GM23338 (cell line): ENCODE measurements at regions not wholly inside any gene's neighbourhood (a gene's known extent, or its start where the extent isn't known, plus 50 kb on each side); places are given as distances from the start of the nearest gene placed in this dataset.

ENCODE experiments used
- ATAC-seq: fragments of 200-7000 bp; cut with Tn5 transposase; 3 replicates; pipeline ENCODE4 v1.9.1; 2020
- DNase-seq: peaks from one replicate; pipeline ENCODE4 v3.0.0-alpha.2; 2015; ENCODE audit warnings: low spot score
- H2AFZ ChIP-seq: fragments of 200-600 bp; sonication (generic); 2 replicates; pipeline ENCODE4 v1.8.0; 2016; ENCODE audit warnings: antibody characterized with exemption, mild to moderate bottlenecking, moderate library complexity
- H3F3A ChIP-seq: fragments of 200-600 bp; sonication (generic); replicated peaks from 2 replicates; pipeline ENCODE4 v1.8.0; 2017; ENCODE audit warnings: antibody characterized with exemption, mixed run types, low read depth
- H3K27ac ChIP-seq: fragments of 200-600 bp; sonication (generic); 2 replicates; pipeline ENCODE4 v1.6.1; 2016; ENCODE audit warnings: low read depth
- H3K27me3 ChIP-seq: fragments of 200-600 bp; sonication (generic); 2 replicates; pipeline ENCODE4 v1.8.0; 2016; ENCODE audit warnings: mild to moderate bottlenecking, mixed run types, moderate library complexity; ENCODE audit not compliant: insufficient read depth
- H3K36me3 ChIP-seq: fragments of 200-600 bp; sonication (generic); 2 replicates; pipeline ENCODE4 v1.8.0; 2016; ENCODE audit warnings: mild to moderate bottlenecking; ENCODE audit not compliant: insufficient read depth
- H3K4me1 ChIP-seq: fragments of 200-600 bp; sonication (generic); 2 replicates; pipeline ENCODE4 v1.8.0; 2016; ENCODE audit warnings: mild to moderate bottlenecking, moderate library complexity; ENCODE audit not compliant: insufficient read depth
- H3K4me2 ChIP-seq: fragments of 200-600 bp; sonication (generic); 2 replicates; pipeline ENCODE4 v1.7.1; 2017; ENCODE audit warnings: mixed run types
- H3K4me3 ChIP-seq: fragments of 200-600 bp; sonication (generic); 2 replicates; pipeline ENCODE4 v1.6.1; 2016; ENCODE audit warnings: mixed run types
- H3K79me2 ChIP-seq: fragments of 200-600 bp; sonication (generic); replicated peaks from 2 replicates; pipeline ENCODE4 v1.8.0; 2017; ENCODE audit warnings: mild to moderate bottlenecking; ENCODE audit not compliant: insufficient read depth
- H3K9me2 ChIP-seq: fragments of 200-600 bp; sonication (generic); 2 replicates; pipeline ENCODE4 v1.8.0; 2017; ENCODE audit not compliant: insufficient read depth
- H4K20me1 ChIP-seq: fragments of 200-600 bp; sonication (generic); replicated peaks from 2 replicates; pipeline ENCODE4 v1.8.0; 2017; ENCODE audit warnings: mild to moderate bottlenecking; ENCODE audit not compliant: insufficient read depth
- H3K27ac Mint-ChIP-seq: 2 replicates; pipeline ENCODE4 v1.8.0; 2020; ENCODE audit warnings: inconsistent platforms, mild to moderate bottlenecking, moderate library complexity, mixed read lengths
- H3K27me3 Mint-ChIP-seq: 3 replicates; pipeline ENCODE4 v1.8.0; 2022; ENCODE audit warnings: low read depth, mild to moderate bottlenecking, moderate library complexity, mixed read lengths, inconsistent platforms; ENCODE audit not compliant: insufficient read depth, poor library complexity
- H3K36me3 Mint-ChIP-seq: 3 replicates; pipeline ENCODE4 v1.8.0; 2021; ENCODE audit warnings: low read depth, mild to moderate bottlenecking, inconsistent platforms, moderate library complexity, mixed read lengths
- H3K4me1 Mint-ChIP-seq: 3 replicates; pipeline ENCODE4 v1.8.0; 2020; ENCODE audit warnings: mild to moderate bottlenecking, inconsistent platforms, mixed read lengths
- H3K4me3 Mint-ChIP-seq: 3 replicates; pipeline ENCODE4 v1.8.0; 2021; ENCODE audit warnings: moderate library complexity, mild to moderate bottlenecking, inconsistent platforms, mixed read lengths
- H3K9me3 Mint-ChIP-seq: 3 replicates; pipeline ENCODE4 v1.8.0; 2020; ENCODE audit warnings: moderate library complexity, mild to moderate bottlenecking, inconsistent platforms, mixed read lengths
- CREB1 ChIP-seq: fragments of 250-450 bp; sonication (Bioruptor Pico); IDR thresholded peaks from 2 replicates; pipeline ENCODE4 v1.5.0; 2020; ENCODE audit warnings: low read depth, mild to moderate bottlenecking, moderate library complexity
- EZH2 ChIP-seq: fragments of 200-600 bp; sonication (generic); IDR thresholded peaks from one replicate; pipeline ENCODE4 v1.8.0; 2017; ENCODE audit warnings: antibody characterized with exemption, mild to moderate bottlenecking, low read depth; ENCODE audit not compliant: unreplicated experiment
- EZH2phosphoT487 ChIP-seq: fragments of 200-600 bp; sonication (generic); IDR thresholded peaks from one replicate; pipeline ENCODE4 v1.8.1; 2018; ENCODE audit warnings: antibody characterized with exemption; ENCODE audit not compliant: unreplicated experiment
- JUNB ChIP-seq: IDR thresholded peaks from one replicate; pipeline ENCODE4 v1.6.1; 2016; ENCODE audit warnings: antibody characterized with exemption; ENCODE audit not compliant: unreplicated experiment
- NANOG ChIP-seq: IDR thresholded peaks from 2 replicates; pipeline ENCODE4 v1.6.1; 2016; ENCODE audit warnings: antibody characterized with exemption, borderline replicate concordance
- POLR2AphosphoS5 ChIP-seq: IDR thresholded peaks from 2 replicates; pipeline ENCODE4 v1.6.1; 2016; ENCODE audit warnings: antibody characterized with exemption, low read depth
- STAT1 ChIP-seq: IDR thresholded peaks from one replicate; pipeline ENCODE4 v1.6.1; 2016; ENCODE audit warnings: antibody characterized with exemption; ENCODE audit not compliant: unreplicated experiment
- ZNF114 ChIP-seq: fragments of 250-450 bp; sonication (Bioruptor Pico); IDR thresholded peaks from 2 replicates; pipeline ENCODE4 v1.5.0; 2020; ENCODE audit warnings: mild to moderate bottlenecking, moderate library complexity
- ZNF331 ChIP-seq: fragments of 250-450 bp; sonication (Bioruptor Pico); IDR thresholded peaks from 2 replicates; pipeline ENCODE4 v1.5.0; 2020; ENCODE audit warnings: low read depth, mild to moderate bottlenecking, moderate library complexity
- TF ChIP-seq, protein P1 (sequence below): IDR thresholded peaks from 2 replicates; pipeline ENCODE4 v1.6.1; 2016; ENCODE audit warnings: antibody characterized with exemption
- TF ChIP-seq, protein P2 (sequence below): IDR thresholded peaks from one replicate; pipeline ENCODE4 v1.6.1; 2018; ENCODE audit warnings: antibody characterized with exemption; ENCODE audit not compliant: unreplicated experiment
- TF ChIP-seq, protein P3 (sequence below), 2 experiments: fragments of 200-600 bp in 1 of 2; sonication (generic) in 1 of 2; conservative IDR thresholded peaks; 2 replicates each; pipeline versions ENCODE4 v1.5.1 to v1.6.1; 2016 to 2017; ENCODE audit warnings: antibody characterized with exemption in 2 of 2, low read depth in 2 of 2, mild to moderate bottlenecking in 2 of 2, moderate library complexity in 1 of 2

DNA sequence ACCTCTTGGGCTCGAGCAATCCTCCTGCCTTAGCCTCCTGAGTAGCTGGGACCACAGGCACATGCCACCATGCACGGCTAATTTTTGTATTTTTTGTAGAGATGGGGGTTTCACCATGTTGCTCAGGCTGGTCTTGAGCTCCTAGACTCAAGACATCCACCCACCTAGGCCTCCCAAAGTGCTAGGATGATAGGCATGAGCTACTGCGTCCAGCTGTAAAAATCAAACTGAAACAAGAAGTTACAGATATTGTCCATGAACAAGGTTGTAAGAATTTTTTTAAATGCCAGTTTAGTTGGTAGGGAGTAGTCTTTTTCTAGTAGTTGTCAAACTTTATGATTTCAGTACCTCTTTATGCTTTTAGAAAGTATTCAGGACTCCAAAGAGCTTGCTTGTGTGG lies 424.4 kb upstream of the PMFBP1 start (continued):
- TF ChIP-seq, protein P1, sequence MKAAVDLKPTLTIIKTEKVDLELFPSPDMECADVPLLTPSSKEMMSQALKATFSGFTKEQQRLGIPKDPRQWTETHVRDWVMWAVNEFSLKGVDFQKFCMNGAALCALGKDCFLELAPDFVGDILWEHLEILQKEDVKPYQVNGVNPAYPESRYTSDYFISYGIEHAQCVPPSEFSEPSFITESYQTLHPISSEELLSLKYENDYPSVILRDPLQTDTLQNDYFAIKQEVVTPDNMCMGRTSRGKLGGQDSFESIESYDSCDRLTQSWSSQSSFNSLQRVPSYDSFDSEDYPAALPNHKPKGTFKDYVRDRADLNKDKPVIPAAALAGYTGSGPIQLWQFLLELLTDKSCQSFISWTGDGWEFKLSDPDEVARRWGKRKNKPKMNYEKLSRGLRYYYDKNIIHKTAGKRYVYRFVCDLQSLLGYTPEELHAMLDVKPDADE, result no peak
- no peak for TF ChIP-seq EZH2phosphoT487
- no peak for TF ChIP-seq ZNF331
- TF ChIP-seq POLR2AphosphoS5, result no peak
- TF ChIP-seq, protein P2, sequence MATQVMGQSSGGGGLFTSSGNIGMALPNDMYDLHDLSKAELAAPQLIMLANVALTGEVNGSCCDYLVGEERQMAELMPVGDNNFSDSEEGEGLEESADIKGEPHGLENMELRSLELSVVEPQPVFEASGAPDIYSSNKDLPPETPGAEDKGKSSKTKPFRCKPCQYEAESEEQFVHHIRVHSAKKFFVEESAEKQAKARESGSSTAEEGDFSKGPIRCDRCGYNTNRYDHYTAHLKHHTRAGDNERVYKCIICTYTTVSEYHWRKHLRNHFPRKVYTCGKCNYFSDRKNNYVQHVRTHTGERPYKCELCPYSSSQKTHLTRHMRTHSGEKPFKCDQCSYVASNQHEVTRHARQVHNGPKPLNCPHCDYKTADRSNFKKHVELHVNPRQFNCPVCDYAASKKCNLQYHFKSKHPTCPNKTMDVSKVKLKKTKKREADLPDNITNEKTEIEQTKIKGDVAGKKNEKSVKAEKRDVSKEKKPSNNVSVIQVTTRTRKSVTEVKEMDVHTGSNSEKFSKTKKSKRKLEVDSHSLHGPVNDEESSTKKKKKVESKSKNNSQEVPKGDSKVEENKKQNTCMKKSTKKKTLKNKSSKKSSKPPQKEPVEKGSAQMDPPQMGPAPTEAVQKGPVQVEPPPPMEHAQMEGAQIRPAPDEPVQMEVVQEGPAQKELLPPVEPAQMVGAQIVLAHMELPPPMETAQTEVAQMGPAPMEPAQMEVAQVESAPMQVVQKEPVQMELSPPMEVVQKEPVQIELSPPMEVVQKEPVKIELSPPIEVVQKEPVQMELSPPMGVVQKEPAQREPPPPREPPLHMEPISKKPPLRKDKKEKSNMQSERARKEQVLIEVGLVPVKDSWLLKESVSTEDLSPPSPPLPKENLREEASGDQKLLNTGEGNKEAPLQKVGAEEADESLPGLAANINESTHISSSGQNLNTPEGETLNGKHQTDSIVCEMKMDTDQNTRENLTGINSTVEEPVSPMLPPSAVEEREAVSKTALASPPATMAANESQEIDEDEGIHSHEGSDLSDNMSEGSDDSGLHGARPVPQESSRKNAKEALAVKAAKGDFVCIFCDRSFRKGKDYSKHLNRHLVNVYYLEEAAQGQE, result no peak
- TF ChIP-seq EZH2, result no peak

DNA sequence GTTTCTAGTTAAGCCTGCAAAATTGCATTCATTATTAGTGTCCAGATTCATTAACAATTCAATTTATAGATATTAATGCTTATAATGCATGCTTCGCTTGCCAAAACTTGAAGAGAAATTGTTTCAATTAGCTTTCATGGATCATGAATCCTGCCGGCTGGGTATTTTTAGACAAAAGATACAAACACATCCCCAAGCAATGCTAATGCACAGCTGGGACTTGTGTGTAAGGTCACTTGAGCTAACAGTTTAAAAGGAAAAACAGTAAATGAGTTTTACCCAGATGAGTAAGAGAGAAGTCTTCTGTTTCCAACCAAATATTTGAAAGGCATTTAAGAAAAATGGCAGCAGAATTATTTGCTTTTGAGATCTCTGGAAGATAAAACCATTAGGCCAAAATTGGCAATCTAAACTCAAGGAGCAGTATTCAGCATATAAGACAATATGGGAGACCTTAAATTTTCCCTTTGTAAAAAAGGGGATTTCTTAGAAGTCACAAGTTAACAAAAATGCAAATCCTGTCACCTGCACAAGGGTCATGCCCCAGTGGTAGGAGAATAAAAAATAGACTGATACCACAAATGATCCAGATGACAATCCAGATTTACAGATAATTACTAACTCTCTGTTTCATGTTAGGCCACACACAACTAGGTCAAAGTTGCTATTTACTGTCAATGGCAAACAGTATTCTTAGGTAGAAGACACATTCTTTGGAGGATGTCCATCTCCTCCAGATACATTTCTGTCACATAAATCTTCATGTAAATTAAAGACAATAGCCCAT lies 418.4 kb upstream of the PMFBP1 start:
- Histone ChIP-seq H3K4me1 (peaks cover 5% of the 10 kb centered on the region; the same call in 1 of the 2 replicates), H4K20me1 (peaks cover 8% of the 10 kb centered on the region; the same call in 1 of the 2 replicates), H3K27me3 (no peaks in the 10 kb centered on the region), H3K79me2 (no peaks in the 10 kb centered on the region; the same call in none of the 2 replicates), H3K4me2 (no peak overlapping the region), H3K4me3 (no peak overlapping the region), H3K9me2 (no peaks in the 10 kb centered on the region), H3F3A (no peaks in the 10 kb centered on the region), H3K36me3 (no peaks in the 10 kb centered on the region), H3K27ac (no peak overlapping the region), H2AFZ (no peak overlapping the region)
- peaks cover 2% of the 10 kb centered on the region; the same call in 2 of the 3 replicates for H3K9me3 Mint-ChIP-seq
- no peak for ATAC-seq
- no peak overlapping the region for H3K27ac Mint-ChIP-seq
- no peaks in the 10 kb centered on the region; the same call in 2 of the 3 replicates for H3K36me3 Mint-ChIP-seq
- H3K27me3 Mint-ChIP-seq, result no peaks in the 10 kb centered on the region
- no peak for DNase-seq
- H3K4me3 Mint-ChIP-seq, result no peak overlapping the region
- H3K4me1 Mint-ChIP-seq, result peaks cover 7% of the 10 kb centered on the region
- TF ChIP-seq POLR2AphosphoS5 (no peak), EZH2phosphoT487 (no peak), ZNF331 (no peak), CREB1 (CRISPR knock-in tag) (no peak), STAT1 (no peak), ZNF114 (CRISPR knock-in tag) (no peak), NANOG (no peak), JUNB (no peak), EZH2 (no peak)
- TF ChIP-seq, protein P1, result no peak
- TF ChIP-seq, protein P3, sequence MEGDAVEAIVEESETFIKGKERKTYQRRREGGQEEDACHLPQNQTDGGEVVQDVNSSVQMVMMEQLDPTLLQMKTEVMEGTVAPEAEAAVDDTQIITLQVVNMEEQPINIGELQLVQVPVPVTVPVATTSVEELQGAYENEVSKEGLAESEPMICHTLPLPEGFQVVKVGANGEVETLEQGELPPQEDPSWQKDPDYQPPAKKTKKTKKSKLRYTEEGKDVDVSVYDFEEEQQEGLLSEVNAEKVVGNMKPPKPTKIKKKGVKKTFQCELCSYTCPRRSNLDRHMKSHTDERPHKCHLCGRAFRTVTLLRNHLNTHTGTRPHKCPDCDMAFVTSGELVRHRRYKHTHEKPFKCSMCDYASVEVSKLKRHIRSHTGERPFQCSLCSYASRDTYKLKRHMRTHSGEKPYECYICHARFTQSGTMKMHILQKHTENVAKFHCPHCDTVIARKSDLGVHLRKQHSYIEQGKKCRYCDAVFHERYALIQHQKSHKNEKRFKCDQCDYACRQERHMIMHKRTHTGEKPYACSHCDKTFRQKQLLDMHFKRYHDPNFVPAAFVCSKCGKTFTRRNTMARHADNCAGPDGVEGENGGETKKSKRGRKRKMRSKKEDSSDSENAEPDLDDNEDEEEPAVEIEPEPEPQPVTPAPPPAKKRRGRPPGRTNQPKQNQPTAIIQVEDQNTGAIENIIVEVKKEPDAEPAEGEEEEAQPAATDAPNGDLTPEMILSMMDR (conservative IDR thresholded peaks at IDR 0.05; ENCODE audit: low read depth in 2 of 2), result no peak
- TF ChIP-seq, protein P2, result no peak
